ENCODE measurements at regions not wholly inside any gene's neighbourhood (a gene's known extent, or its start where the extent isn't known, plus 50 kb on each side); places are given as distances from the start of the nearest gene placed in this dataset.

- Mint-ChIP-seq H3K4me1 (ENCODE audit: low read depth) (peaks cover 17% of the 10 kb centered on the region), H3K27me3 (no peaks in the 10 kb centered on the region), H3K36me3 (ENCODE audit: low read depth) (no peaks in the 10 kb centered on the region), H3K4me3 (no peak overlapping the region), H3K9me3 (no peaks in the 10 kb centered on the region), H3K27ac (no peak overlapping the region)
- intact Hi-C loops (cut with micrococcal nuclease) = loop anchor here (1.0 to 5.0 kb wide), 3 partner anchors 52 to 557 kb away; partner anchors contain the start of gene NFKB1
Measured at GRCh38 chr4:102449751-102450352, 51.3 kb upstream of the NFKB1 start.

- Mint-ChIP-seq H3K36me3 (ENCODE audit: low read depth) (no peaks in the 10 kb centered on the region), H3K9me3 (no peaks in the 10 kb centered on the region), H3K4me3 (no peak overlapping the region), H3K27me3 (no peaks in the 10 kb centered on the region), H3K4me1 (ENCODE audit: low read depth) (peaks cover 29% of the 10 kb centered on the region), H3K27ac (no peak overlapping the region)
- intact Hi-C loops (cut with micrococcal nuclease) = loop anchor here (5.0 kb wide), 1 partner anchor 51 kb away; the partner anchor contains the start of gene NFKB1
Measured at GRCh38 chr4:102451266-102451665, 49.9 kb upstream of the NFKB1 start.

Measured in dendritic cell treated with granulocyte-macrophage colony-stimulating factor and Interleukin-4, amounts not matched to agents 40 ng/mL and 50 ng/mL, for 4 days (primary cell).